ENCODE measurements at regions not wholly inside any gene's neighbourhood (a gene's known extent, or its start where the extent isn't known, plus 50 kb on each side); places are given as distances from the start of the nearest gene placed in this dataset.

- DNase-seq (ENCODE audit: low read depth), result no peak
These were observed 56.8 kb upstream of the IPO9 start for GRCh38 chr1:201772178-201772577.

GRCh38 chr1:201773764-201774163 is 55.2 kb upstream of the IPO9 start:
- no peak for DNase-seq (ENCODE audit: low read depth)

GRCh38 chr1:201774224-201774982 is 54.6 kb upstream of the IPO9 start:
- DNase-seq (ENCODE audit: low read depth), result no peak

- no peak for DNase-seq (ENCODE audit: low read depth)
These were observed 54.0 kb upstream of the IPO9 start for GRCh38 chr1:201774983-201775344.

GRCh38 chr1:201775380-201775779 is 53.6 kb upstream of the IPO9 start:
- DNase-seq (ENCODE audit: low read depth), result no peak

GRCh38 chr1:201778279-201779065 is 50.5 kb upstream of the IPO9 start:
- no peak for DNase-seq (ENCODE audit: low read depth)
